HEK293 (cell line): ENCODE measurements at regions not wholly inside any gene's neighbourhood (a gene's known extent, or its start where the extent isn't known, plus 50 kb on each side); places are given as distances from the start of the nearest gene placed in this dataset.

Experiments
- CTCF ChIA-PET: fragments of 350-600 bp; formaldehyde crosslinking; extraction: SDS; loops from one replicate; lab custom pipeline; 2021; ENCODE audit warnings: antibody characterized with exemption; lab: Yijun Ruan, JAX
- POLR2A ChIA-PET: fragments of 300-600 bp; formaldehyde crosslinking; extraction: SDS; loops from one replicate; lab custom pipeline; 2020; ENCODE audit warnings: antibody characterized with exemption, inconsistent platforms; lab: Yijun Ruan, JAX
- H3K27ac ChIP-seq: fragments of 200-500 bp; sonication (Bioruptor generic); 2 replicates; pipeline ENCODE4 v1.5.1; 2014; ENCODE audit warnings: low read depth, low read length, control low read depth, inconsistent platforms; ENCODE audit errors: extremely low read depth
- H3K36me3 ChIP-seq, 2 experiments: fragments of 200-500 bp in 1 of 2; sonication (Bioruptor generic) in 1 of 2; 1 replicate in 1 of 2; 2 replicates in 1 of 2; pipeline ENCODE4 v1.5.1; 2014 to 2017; ENCODE audit warnings: inconsistent platforms in 2 of 2, low read length in 2 of 2; ENCODE audit not compliant: control insufficient read depth in 2 of 2, insufficient read depth in 1 of 2
- H3K4me1 ChIP-seq: fragments of 200-500 bp; sonication (Bioruptor generic); 2 replicates; pipeline ENCODE4 v1.5.1; 2014; ENCODE audit warnings: mild to moderate bottlenecking, low read length, inconsistent platforms; ENCODE audit not compliant: control insufficient read depth, insufficient read depth
- H3K4me3 ChIP-seq: 2 replicates; pipeline ENCODE4 v1.5.1; 2011; ENCODE audit warnings: low read depth, mild to moderate bottlenecking, control low read depth, low read length, moderate library complexity
- H3K9me3 ChIP-seq: fragments of 200-500 bp; sonication (Bioruptor generic); 2 replicates; pipeline ENCODE4 v1.5.1; 2014; ENCODE audit warnings: low read depth, low read length, inconsistent platforms; ENCODE audit not compliant: control insufficient read depth, insufficient read depth
- EGR2 ChIP-seq: fragments of 450-650 bp; formaldehyde crosslinking; IDR thresholded peaks from 2 replicates; pipeline ENCODE4 v1.5.1; 2016; ENCODE audit warnings: low read depth, missing biosample characterization, missing genetic modification characterization
- GFI1B ChIP-seq: fragments of 450-650 bp; formaldehyde crosslinking; IDR thresholded peaks from 2 replicates; pipeline ENCODE4 v1.5.1; 2016; ENCODE audit warnings: missing biosample characterization, missing genetic modification characterization
- HOXC10 ChIP-seq: sonication (generic); formaldehyde crosslinking; IDR thresholded peaks from 2 replicates; pipeline ENCODE4 v1.8.1; 2023; ENCODE audit warnings: mild to moderate bottlenecking, missing genetic modification reagents
- OSR2 ChIP-seq: fragments of 450-650 bp; formaldehyde crosslinking; IDR thresholded peaks from 2 replicates; pipeline ENCODE4 v1.5.1; 2016; ENCODE audit warnings: missing biosample characterization, missing genetic modification characterization
- OVOL3 ChIP-seq: fragments of 450-650 bp; formaldehyde crosslinking; IDR thresholded peaks from 2 replicates; pipeline ENCODE4 v1.5.1; 2016; ENCODE audit warnings: missing biosample characterization, missing genetic modification characterization
- ZBTB7A ChIP-seq: fragments of 450-650 bp; formaldehyde crosslinking; IDR thresholded peaks from 2 replicates; pipeline ENCODE4 v1.5.1; 2016; ENCODE audit warnings: low read depth, missing biosample characterization, missing genetic modification characterization
- ZBTB8A ChIP-seq: fragments of 450-650 bp; formaldehyde crosslinking; IDR thresholded peaks from 2 replicates; pipeline ENCODE4 v1.5.1; 2016; ENCODE audit warnings: missing biosample characterization, missing genetic modification characterization
- ZNF157 ChIP-seq: fragments of 450-650 bp; formaldehyde crosslinking; IDR thresholded peaks from 2 replicates; pipeline ENCODE4 v1.5.1; 2016; ENCODE audit warnings: missing biosample characterization, missing genetic modification characterization
- ZNF174 ChIP-seq: fragments of 450-650 bp; formaldehyde crosslinking; IDR thresholded peaks from 2 replicates; pipeline ENCODE4 v1.5.0; 2017; ENCODE audit warnings: missing biosample characterization, mild to moderate bottlenecking, missing genetic modification characterization
- ZNF19 ChIP-seq: fragments of 450-650 bp; formaldehyde crosslinking; IDR thresholded peaks from 2 replicates; pipeline ENCODE4; 2016; ENCODE audit warnings: missing biosample characterization, missing genetic modification characterization, low read depth
- ZNF302 ChIP-seq: fragments of 450-650 bp; formaldehyde crosslinking; IDR thresholded peaks from 2 replicates; pipeline ENCODE4 v1.5.1; 2016; ENCODE audit warnings: missing biosample characterization, missing genetic modification characterization, low read depth
- ZNF37A ChIP-seq: fragments of 450-650 bp; IDR thresholded peaks from 2 replicates; pipeline ENCODE4 v1.5.1; 2018; ENCODE audit warnings: missing biosample characterization, missing genetic modification characterization
- ZNF548 ChIP-seq: fragments of 450-650 bp; formaldehyde crosslinking; IDR thresholded peaks from 2 replicates; pipeline ENCODE4 v1.5.1; 2016; ENCODE audit warnings: missing biosample characterization, missing genetic modification characterization
- ZNF558 ChIP-seq: fragments of 450-650 bp; formaldehyde crosslinking; IDR thresholded peaks from 2 replicates; pipeline ENCODE4 v1.5.1; 2016; ENCODE audit warnings: missing biosample characterization, missing genetic modification characterization
- ZNF701 ChIP-seq: fragments of 450-650 bp; formaldehyde crosslinking; IDR thresholded peaks from 2 replicates; pipeline ENCODE4 v1.5.1; 2016; ENCODE audit warnings: missing biosample characterization, missing genetic modification characterization
- TF ChIP-seq, protein P1 (sequence below): fragments of 450-650 bp; formaldehyde crosslinking; conservative IDR thresholded peaks from 2 replicates; pipeline ENCODE4 v1.5.1; 2016; ENCODE audit warnings: low read depth, missing biosample characterization, missing genetic modification characterization
- TF ChIP-seq, protein P2 (sequence below): fragments of 450-650 bp; formaldehyde crosslinking; IDR thresholded peaks from 2 replicates; pipeline ENCODE4 v1.5.1; 2016; ENCODE audit warnings: missing biosample characterization, missing genetic modification characterization
- TF ChIP-seq, protein P3 (sequence below): fragments of 450-650 bp; formaldehyde crosslinking; IDR thresholded peaks from 2 replicates; pipeline ENCODE4 v1.5.1; 2017; ENCODE audit warnings: missing biosample characterization, missing genetic modification characterization
- TF ChIP-seq, protein P4 (sequence below): fragments of 450-650 bp; formaldehyde crosslinking; IDR thresholded peaks from 2 replicates; pipeline ENCODE4 v1.5.1; 2016; ENCODE audit warnings: missing biosample characterization, missing genetic modification characterization
- TF ChIP-seq, protein P5 (sequence below): fragments of 450-650 bp; IDR thresholded peaks from 2 replicates; pipeline ENCODE4 v1.5.1; 2018; ENCODE audit warnings: missing biosample characterization, missing genetic modification characterization

DNA sequence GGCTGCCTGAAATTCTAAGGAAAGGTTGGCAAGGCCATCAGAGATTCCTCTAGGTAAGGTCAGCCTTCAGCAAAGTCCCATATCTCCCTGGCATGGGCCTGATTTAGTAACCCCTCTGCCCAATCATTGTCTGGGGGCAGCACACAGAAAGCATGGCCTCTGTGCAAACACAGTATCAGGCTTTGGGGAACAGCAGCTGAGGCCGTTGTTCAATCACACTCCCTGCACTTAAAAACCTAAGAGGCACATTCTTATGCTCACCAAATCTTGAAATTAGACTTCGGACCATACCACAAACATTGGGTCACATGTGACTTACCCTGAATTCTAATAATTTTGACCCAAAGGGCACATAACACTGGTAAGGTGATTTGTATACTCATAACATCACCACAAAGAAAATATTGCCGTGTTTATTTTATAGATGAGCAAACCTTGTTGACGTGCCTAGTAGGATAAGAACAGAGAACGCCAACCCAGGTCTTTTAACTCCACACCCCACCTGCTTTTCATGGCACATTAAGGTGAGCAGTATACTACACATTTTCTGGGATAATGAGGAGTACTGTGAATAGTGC lies 212.7 kb downstream of the HNMT start:
- no peak overlapping the region for H3K4me3 ChIP-seq
- ChIA-PET POLR2A (no interaction called here), CTCF (no interaction called here)
- peaks cover 10% of the 10 kb centered on the region for H3K4me1 ChIP-seq
- H3K27ac ChIP-seq = no peak overlapping the region
- H3K36me3 ChIP-seq = no peaks in the 10 kb centered on the region
- TF ChIP-seq ZNF157 (tag by site-specific recombination) (no peak), ZNF302 (no peak), OVOL3 (tag by site-specific recombination) (no peak), ZNF174 (tag by site-specific recombination) (no peak), EGR2 (tag by site-specific recombination) (no peak), ZNF701 (tag by site-specific recombination) (no peak), ZBTB8A (tag by site-specific recombination) (no peak), ZNF37A (tag by site-specific recombination) (no peak), GFI1B (tag by site-specific recombination) (no peak), OSR2 (tag by site-specific recombination) (no peak), ZNF558 (tag by site-specific recombination) (no peak), HOXC10 (CRISPR knock-in tag) (no peak), ZBTB7A (tag by site-specific recombination) (no peak), ZNF548 (tag by site-specific recombination) (no peak), ZNF19 (tag by site-specific recombination) (no peak)
- TF ChIP-seq, protein P1, sequence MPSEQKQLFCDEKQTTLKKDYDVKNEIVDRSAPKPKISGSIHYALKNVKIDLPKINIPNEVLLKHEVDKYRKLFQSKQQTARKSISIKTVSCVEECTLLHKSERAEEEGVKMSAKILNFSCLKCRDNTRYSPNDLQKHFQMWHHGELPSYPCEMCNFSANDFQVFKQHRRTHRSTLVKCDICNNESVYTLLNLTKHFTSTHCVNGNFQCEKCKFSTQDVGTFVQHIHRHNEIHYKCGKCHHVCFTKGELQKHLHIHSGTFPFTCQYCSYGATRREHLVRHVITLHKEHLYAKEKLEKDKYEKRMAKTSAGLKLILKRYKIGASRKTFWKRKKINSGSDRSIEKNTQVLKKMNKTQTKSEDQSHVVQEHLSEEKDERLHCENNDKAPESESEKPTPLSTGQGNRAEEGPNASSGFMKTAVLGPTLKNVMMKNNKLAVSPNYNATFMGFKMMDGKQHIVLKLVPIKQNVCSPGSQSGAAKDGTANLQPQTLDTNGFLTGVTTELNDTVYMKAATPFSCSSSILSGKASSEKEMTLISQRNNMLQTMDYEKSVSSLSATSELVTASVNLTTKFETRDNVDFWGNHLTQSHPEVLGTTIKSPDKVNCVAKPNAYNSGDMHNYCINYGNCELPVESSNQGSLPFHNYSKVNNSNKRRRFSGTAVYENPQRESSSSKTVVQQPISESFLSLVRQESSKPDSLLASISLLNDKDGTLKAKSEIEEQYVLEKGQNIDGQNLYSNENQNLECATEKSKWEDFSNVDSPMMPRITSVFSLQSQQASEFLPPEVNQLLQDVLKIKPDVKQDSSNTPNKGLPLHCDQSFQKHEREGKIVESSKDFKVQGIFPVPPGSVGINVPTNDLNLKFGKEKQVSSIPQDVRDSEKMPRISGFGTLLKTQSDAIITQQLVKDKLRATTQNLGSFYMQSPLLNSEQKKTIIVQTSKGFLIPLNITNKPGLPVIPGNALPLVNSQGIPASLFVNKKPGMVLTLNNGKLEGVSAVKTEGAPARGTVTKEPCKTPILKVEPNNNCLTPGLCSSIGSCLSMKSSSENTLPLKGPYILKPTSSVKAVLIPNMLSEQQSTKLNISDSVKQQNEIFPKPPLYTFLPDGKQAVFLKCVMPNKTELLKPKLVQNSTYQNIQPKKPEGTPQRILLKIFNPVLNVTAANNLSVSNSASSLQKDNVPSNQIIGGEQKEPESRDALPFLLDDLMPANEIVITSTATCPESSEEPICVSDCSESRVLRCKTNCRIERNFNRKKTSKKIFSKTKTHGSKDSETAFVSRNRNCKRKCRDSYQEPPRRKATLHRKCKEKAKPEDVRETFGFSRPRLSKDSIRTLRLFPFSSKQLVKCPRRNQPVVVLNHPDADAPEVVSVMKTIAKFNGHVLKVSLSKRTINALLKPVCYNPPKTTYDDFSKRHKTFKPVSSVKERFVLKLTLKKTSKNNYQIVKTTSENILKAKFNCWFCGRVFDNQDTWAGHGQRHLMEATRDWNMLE (tag by site-specific recombination) = no peak
- TF ChIP-seq, protein P2, sequence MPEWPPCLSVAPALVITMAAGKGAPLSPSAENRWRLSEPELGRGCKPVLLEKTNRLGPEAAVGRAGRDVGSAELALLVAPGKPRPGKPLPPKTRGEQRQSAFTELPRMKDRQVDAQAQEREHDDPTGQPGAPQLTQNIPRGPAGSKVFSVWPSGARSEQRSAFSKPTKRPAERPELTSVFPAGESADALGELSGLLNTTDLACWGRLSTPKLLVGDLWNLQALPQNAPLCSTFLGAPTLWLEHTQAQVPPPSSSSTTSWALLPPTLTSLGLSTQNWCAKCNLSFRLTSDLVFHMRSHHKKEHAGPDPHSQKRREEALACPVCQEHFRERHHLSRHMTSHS = no peak
- TF ChIP-seq, protein P3, sequence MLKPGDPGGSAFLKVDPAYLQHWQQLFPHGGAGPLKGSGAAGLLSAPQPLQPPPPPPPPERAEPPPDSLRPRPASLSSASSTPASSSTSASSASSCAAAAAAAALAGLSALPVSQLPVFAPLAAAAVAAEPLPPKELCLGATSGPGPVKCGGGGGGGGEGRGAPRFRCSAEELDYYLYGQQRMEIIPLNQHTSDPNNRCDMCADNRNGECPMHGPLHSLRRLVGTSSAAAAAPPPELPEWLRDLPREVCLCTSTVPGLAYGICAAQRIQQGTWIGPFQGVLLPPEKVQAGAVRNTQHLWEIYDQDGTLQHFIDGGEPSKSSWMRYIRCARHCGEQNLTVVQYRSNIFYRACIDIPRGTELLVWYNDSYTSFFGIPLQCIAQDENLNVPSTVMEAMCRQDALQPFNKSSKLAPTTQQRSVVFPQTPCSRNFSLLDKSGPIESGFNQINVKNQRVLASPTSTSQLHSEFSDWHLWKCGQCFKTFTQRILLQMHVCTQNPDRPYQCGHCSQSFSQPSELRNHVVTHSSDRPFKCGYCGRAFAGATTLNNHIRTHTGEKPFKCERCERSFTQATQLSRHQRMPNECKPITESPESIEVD (tag by site-specific recombination) = no peak
- TF ChIP-seq, protein P4, sequence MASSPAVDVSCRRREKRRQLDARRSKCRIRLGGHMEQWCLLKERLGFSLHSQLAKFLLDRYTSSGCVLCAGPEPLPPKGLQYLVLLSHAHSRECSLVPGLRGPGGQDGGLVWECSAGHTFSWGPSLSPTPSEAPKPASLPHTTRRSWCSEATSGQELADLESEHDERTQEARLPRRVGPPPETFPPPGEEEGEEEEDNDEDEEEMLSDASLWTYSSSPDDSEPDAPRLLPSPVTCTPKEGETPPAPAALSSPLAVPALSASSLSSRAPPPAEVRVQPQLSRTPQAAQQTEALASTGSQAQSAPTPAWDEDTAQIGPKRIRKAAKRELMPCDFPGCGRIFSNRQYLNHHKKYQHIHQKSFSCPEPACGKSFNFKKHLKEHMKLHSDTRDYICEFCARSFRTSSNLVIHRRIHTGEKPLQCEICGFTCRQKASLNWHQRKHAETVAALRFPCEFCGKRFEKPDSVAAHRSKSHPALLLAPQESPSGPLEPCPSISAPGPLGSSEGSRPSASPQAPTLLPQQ (tag by site-specific recombination) = no peak
- TF ChIP-seq, protein P5, sequence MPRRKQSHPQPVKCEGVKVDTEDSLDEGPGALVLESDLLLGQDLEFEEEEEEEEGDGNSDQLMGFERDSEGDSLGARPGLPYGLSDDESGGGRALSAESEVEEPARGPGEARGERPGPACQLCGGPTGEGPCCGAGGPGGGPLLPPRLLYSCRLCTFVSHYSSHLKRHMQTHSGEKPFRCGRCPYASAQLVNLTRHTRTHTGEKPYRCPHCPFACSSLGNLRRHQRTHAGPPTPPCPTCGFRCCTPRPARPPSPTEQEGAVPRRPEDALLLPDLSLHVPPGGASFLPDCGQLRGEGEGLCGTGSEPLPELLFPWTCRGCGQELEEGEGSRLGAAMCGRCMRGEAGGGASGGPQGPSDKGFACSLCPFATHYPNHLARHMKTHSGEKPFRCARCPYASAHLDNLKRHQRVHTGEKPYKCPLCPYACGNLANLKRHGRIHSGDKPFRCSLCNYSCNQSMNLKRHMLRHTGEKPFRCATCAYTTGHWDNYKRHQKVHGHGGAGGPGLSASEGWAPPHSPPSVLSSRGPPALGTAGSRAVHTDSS = no peak
- H3K9me3 ChIP-seq = no peaks in the 10 kb centered on the region
